ENCODE measurements at regions not wholly inside any gene's neighbourhood (a gene's known extent, or its start where the extent isn't known, plus 50 kb on each side); places are given as distances from the start of the nearest gene placed in this dataset.
"Not testable (repeated sequence)": the region's sequence is repeated elsewhere in the genome, so short reads cannot be mapped to it uniquely, and the experiment has no call there.

DNA sequence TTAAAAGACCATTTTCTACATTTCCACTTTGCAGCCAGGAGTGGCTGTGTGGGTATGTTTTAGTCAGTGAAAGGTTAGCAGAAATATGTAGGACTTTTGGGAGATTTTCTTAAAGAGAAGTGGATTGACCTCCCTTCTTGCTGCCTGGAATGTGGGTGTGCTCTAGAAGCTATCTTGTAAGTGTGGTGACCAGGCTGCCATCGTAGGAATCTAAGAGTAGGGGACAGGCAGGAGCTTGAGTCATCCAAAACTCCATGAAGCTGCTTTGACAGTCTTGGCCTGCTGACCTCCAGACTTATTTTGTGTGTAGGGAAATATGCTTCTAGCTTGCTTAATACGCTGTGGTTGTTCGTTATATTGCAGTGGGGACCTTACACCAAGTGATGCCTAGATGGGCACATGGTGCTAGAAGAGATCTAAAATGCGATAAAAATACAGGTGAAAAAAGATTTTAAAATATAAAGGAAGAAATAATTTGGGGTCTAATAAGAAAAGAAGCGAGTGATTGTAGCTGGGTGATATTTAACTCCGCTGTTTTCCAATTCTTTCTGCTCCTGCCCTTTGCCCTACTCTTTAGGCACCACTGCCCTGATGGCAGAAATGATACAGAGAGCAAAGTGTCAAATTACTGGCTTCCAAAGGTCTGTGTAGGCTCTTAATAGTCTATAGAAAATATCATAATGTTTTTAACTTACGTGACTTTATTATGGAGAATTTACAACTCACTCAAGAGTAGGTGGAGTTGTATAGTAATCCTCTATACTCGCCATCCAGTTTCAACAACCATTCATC, 298.2 kb upstream of the ZNF608 start:
- DNase-seq (ENCODE audit: low read depth, low spot score), result no peak

DNA sequence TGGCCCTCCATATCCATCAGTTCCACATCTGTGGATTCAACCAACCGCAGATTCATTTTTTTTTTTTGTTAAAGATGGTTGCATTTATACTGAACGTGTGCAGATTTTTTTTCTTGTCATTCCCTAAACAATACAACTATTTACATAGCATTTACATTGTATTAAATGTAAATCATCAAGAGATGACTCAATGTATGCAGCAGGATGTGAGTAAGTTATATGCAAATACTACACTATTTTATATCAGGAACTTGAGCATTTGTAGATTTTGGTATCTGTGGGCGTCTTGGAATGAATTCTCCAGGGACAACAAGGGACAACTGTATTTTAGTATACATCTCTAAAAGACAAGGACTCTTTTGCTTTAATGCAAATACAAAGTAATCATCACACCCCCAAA, 299.2 kb upstream of the ZNF608 start:
- DNase-seq (ENCODE audit: low read depth, low spot score), result no peak

DNA sequence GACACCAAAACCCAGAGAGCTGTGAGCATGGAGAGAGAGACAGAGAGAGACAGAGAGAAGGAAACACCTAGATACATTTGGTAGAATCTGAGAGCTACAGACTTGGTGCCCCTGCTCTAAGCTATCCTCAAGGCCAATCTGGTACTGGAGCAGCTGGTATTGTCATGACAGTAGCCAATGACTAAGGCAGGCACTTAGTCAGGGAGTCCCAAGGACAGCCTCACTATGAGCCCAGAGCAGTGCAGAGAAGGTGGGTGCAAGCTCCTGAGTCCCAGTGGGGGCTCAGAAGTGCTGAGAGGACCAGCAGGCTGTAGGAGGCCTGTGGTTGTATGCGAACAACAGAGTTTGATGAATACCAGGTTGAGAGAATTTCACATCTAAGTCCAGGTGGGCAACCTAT, 300.4 kb upstream of the ZNF608 start:
- no peak for DNase-seq (ENCODE audit: low read depth, low spot score)

DNA sequence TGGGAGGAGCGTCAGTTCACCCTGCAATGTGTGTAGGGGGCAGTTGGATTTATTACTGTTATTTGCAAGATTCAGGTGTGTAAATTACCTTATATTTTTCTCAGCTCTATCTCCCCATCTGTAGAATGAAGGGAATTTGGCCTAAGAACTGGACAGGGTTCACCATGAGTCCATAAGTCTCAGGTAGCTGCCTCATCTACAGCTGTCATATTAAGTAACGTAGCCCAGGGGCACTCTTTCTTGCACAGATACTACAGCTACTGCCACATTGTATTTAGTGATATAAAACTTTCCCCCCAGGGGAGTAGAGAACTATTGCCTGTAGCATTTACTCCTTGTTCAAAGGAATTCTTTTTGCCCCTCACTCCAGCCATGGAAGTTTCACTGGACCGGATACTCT, 301.4 kb upstream of the ZNF608 start:
- DNase-seq (ENCODE audit: low read depth, low spot score), result no peak

DNA sequence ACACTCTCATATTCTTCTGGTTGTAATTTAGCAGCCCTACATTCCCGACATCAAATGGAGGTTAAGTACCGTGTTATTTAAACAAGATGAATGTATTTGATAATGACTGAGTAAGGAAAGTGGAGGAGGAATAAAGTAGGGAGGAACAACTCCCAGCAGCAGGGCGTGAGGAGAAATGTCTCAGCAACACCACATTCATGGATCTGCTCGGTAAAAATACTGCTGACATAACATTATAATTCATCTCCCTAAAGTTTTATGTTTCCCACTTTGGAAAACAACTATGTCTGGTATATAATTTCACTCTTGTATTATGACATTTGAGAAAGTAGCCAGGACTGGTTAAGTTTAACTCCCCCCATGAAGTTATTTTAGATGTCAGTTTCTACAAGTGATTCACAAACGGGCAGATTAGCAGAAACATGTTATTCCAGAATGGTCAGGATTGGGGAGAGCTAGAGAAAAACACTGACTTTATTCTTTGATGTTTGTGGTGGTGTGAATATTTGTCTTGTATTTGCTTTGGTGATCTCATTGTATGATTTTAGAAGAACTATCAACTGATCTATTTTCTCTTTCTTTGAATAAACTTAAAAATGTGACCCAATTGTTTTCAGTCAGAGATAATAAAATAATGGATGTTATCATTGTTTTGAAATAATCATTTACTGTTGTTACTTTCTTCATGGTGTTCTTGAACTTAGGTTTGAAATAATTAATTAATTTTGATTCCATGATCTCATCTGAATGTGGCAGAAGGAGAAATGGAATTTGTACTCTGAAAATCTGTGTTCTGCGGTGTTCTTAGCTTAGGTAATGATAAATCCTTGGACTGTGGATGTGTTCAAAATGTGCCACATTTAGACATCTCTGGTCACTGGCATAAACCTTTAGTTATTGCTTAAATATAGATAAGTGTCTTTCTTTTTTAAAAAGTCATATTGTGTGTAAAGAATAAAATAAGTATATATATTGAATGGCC, 303.6 kb upstream of the ZNF608 start:
- no peak for DNase-seq (ENCODE audit: low read depth, low spot score)

DNA sequence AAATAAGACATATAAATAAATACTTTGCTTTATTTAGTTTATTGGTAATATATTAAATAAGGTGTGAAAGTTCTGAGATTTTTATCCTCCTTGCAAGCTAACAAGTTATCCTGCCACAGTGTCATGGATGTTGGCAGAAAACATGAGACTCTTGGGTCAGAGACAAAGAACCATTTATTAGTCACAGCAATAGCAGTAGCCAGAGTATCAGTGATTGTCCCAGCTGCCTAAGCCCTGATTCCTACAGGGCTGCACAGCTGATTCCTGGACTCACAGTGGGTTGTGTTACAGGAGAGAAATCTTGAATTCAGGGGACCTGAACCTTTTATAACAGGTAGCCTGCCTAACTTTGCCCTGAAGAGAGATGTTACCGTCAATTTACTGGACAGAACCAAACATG, 304.5 kb upstream of the ZNF608 start:
- no peak for DNase-seq (ENCODE audit: low read depth, low spot score)

DNA sequence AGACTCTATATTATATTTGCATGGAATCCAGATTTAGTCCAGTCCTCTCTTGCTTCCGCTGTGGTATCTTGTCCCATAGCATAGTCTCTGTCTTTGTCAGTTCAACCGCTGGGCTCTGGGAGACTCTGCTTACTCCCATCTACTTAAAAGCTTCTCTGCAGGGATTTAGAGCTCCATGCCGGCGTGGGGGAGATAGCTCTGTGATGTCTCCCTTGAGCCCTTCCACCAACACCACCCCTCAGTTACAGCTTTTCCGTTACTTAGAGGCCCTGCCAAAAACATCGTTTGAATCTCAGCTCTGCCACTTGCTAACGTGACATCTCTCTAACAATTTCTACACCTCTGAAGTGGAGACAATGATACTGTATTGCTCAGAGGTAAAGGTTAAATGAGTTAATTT, 306.1 kb upstream of the ZNF608 start:
- DNase-seq (ENCODE audit: low read depth, low spot score), result no peak

DNA sequence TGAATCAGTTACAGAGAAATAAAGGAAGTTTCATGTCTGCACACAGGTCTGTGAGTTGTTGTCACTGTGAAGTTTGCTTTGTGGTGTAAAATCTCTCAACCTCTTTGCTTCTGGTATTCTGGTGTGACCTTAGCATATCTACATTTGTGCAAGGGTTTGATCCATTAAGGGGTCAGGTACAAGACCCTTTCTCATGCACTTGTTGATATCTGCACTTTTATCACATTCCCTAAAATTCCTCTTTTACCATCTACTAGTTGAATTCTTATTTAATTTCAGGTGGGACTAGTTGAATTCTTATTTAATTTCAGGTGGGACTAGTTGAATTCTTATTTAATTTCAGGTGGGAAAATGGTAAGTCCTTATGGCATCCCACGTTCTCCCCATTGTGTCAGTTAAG, 306.7 kb upstream of the ZNF608 start:
- DNase-seq (ENCODE audit: low read depth, low spot score), result no peak

DNA sequence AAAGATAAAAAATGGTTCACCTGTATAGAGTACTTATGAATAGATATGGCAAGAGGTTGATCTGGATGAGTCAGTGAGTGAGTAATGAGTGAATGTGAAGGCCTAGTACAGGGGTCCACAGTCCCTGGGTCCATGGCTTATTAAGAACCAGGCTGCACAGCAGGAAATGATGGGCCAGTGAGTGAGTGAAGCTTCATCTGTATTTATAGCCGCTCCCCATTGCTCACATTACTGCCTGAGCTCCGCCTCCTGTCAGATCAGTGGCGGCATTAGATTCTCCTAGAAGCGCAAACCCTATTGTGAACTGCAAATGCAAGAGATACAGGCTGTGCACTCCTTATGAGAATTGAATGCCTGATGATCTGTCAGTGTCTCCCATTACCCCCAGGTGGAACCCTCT, 307.7 kb upstream of the ZNF608 start:
- DNase-seq (ENCODE audit: low read depth, low spot score), result no peak

DNA sequence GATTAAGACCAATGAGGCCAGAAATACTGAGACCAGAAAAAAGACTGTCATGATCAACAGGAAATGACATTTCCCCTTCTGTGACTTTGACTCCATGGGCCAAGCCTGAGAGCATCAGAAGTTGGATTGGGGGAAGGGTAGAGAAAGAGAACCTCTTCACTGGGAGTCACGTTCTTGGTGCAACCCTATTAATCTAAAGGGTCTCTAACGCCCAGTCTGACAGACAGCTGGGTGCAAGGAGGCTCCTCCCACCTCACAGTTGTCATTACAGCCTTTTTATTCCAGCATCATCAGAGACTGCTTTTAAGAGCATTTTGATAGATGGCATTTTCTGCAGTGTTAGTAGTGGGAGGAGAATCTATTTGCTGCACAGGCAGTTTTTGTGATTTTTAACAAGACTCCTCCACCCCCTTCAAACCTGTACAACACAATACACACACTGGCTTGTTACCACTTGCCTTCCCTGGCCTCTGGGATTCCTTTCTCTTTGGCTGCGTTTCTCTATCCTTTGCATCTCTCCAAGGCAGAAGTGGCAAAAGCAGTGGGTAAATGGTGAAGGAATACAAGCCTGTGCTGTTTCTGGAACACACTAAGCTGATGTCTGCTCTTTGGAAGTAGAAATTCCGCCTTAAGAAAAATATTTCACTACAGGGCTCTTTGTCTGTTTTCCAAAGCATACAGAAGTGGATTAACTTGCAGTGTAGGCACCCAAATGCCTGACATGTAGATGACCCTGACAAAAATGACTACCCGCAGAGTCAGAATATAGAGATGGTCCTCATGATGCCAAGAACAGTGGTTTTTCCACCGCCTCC, 310.4 kb upstream of the ZNF608 start:
- DNase-seq (ENCODE audit: low read depth, low spot score), result no peak

DNA sequence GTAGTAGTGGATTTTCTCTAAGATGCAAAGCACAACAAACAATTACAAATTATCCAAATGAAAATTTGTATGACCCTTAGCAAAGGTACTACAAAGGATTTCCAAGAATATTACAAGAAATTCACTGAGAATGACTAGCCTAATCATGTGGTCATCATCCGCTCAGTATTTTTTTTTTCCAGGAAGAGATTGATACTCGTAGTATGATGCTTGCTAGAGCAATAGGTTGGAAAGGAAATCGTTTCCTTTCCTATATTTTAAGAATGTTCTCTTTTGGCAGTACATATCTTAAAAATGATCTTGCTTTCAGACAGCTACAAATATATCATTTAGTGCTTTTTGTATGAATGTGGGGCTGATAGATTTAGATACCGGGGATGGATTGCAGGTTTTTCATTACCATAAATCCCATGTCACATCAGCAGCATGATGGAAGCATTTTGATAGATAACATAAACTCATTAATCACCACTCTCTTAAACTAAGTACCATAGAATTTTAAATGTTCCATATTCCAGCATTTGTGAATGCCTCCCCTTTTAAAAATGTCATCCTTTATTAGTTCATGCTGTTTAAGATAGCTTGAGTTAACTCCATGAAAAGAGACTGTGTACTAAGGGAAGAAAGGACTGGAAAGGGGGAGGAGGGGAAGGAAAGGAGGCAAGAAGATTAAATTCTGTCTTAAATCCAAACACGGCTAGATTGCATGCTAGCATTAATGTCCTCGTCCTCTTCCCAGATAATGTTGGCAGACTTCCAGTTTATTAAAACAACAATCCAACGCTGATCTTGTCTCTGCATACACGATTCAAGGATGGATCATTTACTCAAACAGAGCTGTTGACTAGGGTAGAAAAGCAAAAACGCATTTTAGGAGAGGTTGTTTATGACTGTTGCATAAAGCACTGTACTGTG, 311.7 kb upstream of the ZNF608 start:
- no peak for DNase-seq (ENCODE audit: low read depth, low spot score)

DNA sequence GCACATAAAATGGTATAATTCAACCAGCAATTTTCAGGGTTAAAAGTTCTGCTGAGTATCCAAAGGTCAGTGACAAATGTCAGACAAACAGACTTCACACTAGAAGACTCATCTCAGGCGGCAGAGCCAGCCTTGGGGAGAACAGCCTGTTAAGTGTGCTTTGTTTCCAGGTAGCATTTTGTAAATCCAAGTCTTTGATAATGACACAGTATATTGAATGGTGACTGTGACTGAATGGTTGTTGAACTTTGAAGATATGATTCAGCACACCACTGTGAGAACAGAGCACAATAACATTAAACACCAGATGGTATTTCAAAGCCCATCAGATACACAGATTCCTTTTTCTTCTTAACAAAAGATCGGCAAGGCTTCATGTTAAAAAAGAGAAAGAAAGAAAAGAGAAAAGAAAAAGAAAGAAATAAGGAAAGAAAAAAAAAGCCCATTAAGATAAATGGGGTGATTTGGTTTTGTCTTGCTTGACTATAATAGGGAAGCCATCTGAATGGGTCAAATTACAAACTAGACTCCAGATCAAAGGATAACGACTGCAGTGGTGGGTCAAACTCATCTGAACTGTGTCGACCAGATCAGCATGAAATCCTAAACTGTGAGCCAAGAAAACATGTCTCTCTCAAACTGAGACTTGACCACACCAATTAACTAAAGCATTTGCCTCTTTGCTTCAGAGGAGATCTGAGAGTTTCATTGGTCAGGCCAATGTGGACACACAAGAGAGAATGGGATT, 313.0 kb upstream of the ZNF608 start:
- DNase-seq (ENCODE audit: low read depth, low spot score), result no peak

DNA sequence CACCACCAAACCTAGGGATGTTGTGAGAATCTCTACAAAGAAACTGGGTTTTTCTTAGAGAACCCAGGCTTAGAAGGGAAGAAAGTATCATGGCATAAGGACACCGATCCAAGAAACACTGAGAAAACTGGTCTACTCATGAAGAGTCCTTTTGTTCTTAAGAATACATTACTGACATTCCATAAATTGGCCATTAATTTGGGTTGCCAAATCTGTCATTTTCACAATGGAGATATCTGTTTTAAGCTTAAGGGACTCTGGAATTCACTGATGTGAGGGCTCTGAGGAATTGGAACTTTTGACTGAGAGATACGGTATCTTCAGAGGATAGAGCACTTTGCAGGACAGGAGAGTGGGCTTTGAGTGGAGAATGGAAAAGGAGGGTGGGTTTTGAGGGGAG, 315.3 kb upstream of the ZNF608 start:
- no peak for DNase-seq (ENCODE audit: low read depth, low spot score)

DNA sequence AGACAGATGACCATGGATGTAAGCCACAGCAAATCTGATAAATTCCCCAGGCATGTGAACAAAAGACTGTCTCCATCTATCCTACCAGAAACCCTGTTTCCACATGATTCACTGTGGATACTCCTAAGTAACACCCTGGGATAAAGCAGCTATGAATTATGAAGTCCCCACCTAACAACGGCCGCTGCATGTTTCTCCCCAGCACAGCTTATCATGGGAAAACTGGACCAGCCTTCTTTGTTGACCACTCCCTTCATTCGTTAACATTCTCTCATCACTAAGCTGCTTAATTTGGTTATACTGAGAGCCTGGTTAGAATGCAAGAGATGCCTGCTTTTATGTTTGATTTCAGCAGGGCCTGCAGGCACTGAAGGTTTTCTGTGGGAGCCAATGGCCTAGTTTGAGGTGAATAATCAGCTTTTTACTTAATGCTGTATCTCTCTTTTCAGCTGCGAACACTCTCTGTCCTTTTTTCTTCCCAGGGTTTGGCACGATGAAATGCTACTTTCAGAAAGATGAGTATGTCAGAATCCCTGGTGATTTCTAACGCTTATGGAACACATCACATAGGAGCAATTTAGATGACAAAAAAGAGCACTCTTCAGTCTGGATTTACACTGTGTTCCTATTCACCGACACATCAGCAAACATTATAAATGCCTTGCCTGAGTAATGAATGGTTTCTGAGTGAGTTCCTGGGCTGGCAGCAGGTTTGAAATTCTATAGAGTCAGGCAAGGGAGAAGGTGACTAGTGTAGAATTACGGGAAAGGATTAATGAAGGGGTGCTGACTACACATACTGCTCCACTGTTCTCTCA, 318.4 kb upstream of the ZNF608 start:
- no peak for DNase-seq (ENCODE audit: low read depth, low spot score)

DNA sequence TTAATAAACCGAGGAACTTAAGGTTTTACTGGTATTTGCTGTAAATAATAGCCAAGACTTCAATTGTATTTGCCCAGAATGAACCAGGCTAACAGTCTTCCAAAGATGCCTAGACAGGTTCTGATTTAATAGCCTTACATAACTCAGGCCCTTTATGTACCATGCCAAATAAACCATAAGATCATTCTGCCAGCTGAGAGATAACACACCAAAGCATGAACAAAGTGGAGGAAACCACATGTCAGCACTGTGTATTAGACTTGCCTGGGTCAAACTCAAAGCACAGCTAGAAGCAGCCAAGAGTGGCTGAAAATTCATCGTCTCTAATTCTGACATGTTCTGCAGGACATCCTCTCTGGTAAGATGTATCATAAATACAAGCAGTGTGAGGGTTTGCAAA, 319.3 kb upstream of the ZNF608 start:
- DNase-seq (ENCODE audit: low read depth, low spot score), result no peak

DNA sequence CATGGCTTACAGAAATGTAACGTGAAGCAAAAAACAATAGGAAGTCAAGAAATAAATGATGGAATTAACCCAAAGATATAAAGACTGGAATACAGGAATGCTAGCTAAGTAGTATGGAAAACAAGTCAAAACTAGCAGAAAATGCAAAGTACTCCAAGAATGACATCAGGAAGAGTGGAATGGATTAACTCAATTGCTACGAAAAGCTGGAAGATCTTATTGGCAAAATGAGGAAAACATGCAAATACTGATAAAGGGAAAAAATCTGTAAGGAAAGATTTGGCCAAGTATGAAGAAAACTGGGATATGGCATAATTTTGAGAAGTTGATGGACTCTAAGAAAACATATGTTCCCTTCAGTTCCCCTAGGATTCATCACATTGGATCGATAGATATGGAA, 324.5 kb upstream of the ZNF608 start:
- DNase-seq (ENCODE audit: low read depth, low spot score), result no peak

DNA sequence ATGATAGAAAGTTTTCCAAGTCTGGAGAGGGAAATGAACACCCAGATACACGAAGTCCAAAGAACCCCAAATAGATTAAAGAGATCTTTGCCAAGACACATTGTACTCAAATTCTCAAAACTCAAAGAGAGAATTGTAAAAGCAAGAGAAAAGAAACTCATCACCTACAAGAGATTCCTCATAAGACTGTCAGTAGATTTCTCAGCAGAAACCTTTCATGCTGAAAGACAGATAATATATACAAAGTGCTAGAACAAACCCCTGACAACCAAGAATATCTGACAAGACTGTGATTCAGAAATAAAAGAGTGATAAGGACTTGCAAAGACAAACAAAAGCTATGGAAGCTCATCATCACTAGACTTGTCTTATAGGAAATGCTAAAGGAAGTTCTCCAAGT, 326.7 kb upstream of the ZNF608 start:
- DNase-seq (ENCODE audit: low read depth, low spot score), result no peak

DNA sequence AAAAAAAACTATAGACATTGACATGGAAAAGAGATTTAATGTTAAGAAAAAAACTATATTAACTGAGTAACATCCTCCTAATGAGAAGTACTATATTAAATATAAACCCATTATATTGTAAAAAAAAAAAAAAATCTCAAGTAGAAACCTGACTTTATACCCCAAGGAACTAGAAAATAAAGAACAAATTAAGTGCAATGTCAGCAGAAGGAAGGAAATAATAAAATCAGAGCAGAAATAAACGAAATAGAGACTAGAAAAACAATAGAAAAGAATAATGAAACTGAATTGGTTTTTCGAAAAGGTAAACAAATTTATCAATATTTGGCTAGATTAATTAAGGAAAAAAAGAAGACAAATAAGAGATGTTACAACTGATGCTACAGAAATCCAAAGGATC, 329.1 kb upstream of the ZNF608 start:
- DNase-seq (ENCODE audit: low read depth, low spot score), result no peak

DNA sequence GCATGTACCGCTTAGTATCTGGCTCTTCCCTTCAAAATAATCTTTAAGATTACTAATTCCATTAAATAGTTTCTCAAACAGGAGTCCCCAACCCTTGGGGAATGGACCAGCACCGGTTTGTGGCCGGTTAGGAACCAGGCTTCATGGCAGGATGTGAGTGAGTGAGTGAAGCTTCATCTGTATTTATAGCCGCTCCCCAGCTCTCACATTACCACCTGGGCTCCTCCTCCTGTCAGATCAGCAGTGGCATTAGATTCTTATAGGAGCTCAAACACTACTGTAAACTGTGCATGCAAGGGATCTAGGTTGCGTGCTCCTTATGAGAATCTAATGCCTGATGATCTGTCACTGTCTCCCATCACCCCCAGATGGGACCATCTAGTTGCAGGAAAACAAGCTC, 332.6 kb upstream of the ZNF608 start:
- not testable (repeated sequence) for DNase-seq (ENCODE audit: low read depth, low spot score)
